ENCODE measurements at regions not wholly inside any gene's neighbourhood (a gene's known extent, or its start where the extent isn't known, plus 50 kb on each side); places are given as distances from the start of the nearest gene placed in this dataset.

DNA sequence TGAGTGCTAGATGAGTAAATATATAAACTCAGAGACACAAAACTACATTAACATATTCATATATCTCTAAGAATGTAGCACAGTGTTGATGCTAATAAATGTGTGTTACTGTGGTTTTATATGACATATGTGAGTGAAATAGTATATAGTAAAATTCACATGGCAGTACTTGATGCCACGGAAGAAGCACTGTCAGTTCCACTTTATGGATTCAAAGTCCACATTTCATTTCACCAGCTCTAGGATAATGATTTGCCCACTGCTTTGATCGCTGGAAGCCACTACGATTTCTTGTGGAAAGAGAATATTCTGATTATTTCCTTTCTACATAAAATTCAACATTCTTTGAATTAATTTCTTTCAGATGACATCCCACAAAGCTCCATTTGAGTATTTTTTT is 181.2 kb downstream of the GBA3 start:
- H3K9me3 Mint-ChIP-seq (ENCODE audit: low read depth) = no peaks in the 10 kb centered on the region

DNA sequence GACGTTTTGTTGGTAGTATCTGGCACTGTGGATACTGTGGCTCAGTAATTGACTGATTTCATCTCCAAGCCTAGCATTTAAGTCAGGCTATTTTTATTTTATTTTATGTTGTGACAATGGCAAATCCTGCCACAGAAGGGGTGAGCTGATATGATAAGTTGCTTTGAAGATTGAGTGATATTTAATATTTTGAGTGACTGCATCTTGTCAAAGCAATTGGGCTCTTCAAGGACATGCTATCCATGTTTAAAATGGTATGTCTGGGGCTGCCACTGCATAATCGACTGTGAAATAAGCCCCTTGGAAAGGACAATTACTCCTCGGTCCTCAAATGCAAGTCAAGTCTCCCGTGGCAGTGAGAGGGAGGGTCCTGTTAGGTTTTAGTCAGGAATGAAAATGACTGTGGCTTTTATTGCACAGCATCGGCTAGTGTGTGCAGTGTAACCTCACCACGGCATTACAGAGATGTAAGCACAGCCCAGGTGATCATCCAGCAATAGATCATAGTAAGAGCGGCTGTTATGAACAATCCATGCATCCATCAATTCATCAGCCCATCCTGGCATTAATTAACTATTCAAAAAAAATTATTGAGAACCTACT is 178.2 kb downstream of the GBA3 start:
- Mint-ChIP-seq H3K9me3 (ENCODE audit: low read depth) (no peaks in the 10 kb centered on the region), H3K4me3 (ENCODE audit: low read depth) (no peak overlapping the region), H3K27ac (no peak overlapping the region), H3K4me1 (ENCODE audit: low read depth) (no peaks in the 10 kb centered on the region), H3K36me3 (ENCODE audit: insufficient read depth) (no peaks in the 10 kb centered on the region), H3K27me3 (no peaks in the 10 kb centered on the region)
- DNase-seq (ENCODE audit: low spot score, unreplicated experiment) = no peak
- no peak for TF ChIP-seq CTCF (IDR thresholded peaks at IDR 0.05; ENCODE audit: unreplicated experiment)

More for the DNA sequence above, 181.2 kb downstream of the GBA3 start:
- Mint-ChIP-seq H3K4me1 (ENCODE audit: low read depth) (no peaks in the 10 kb centered on the region), H3K4me3 (ENCODE audit: low read depth) (no peak overlapping the region), H3K27me3 (no peaks in the 10 kb centered on the region), H3K36me3 (ENCODE audit: insufficient read depth) (no peaks in the 10 kb centered on the region), H3K27ac (no peak overlapping the region)
- no peak for DNase-seq (ENCODE audit: low spot score, unreplicated experiment)
- TF ChIP-seq CTCF (IDR thresholded peaks at IDR 0.05; ENCODE audit: unreplicated experiment) = no peak

DNA sequence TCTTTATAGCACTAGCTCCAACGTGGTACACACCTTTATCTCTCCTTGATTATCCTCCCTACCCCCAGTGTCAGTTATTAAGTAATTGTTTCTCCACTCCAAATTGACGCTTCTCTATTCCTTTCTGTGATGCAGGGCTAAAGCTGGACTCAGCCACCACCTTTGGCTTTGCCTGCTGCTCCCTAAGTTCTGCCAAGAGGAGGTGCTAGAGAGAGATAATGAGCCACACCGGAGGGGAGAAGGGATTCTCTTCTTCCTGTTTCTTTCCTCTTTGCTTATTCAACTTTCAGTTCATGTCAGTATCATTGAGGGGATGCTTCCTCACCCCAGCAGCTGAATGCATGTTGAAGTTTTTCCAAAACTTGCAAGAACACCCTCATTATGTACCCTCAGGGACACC is 176.5 kb downstream of the GBA3 start:
- H3K27ac Mint-ChIP-seq = no peak overlapping the region
- no peaks in the 10 kb centered on the region for H3K36me3 Mint-ChIP-seq (ENCODE audit: insufficient read depth)
- no peak overlapping the region for H3K4me3 Mint-ChIP-seq (ENCODE audit: low read depth)
- no peak for DNase-seq (ENCODE audit: low spot score, unreplicated experiment)
- no peaks in the 10 kb centered on the region for H3K4me1 Mint-ChIP-seq (ENCODE audit: low read depth)
- no peaks in the 10 kb centered on the region for H3K27me3 Mint-ChIP-seq
- H3K9me3 Mint-ChIP-seq (ENCODE audit: low read depth) = no peaks in the 10 kb centered on the region
- TF ChIP-seq CTCF (IDR thresholded peaks at IDR 0.05; ENCODE audit: unreplicated experiment) = no peak

Data from progenitor cell of endocrine pancreas (in vitro differentiated cells).